D721Med (cell line): ENCODE measurements at regions not wholly inside any gene's neighbourhood (a gene's known extent, or its start where the extent isn't known, plus 50 kb on each side); places are given as distances from the start of the nearest gene placed in this dataset.
"Not testable (repeated sequence)": the region's sequence is repeated elsewhere in the genome, so short reads cannot be mapped to it uniquely, and the experiment has no call there.

ENCODE experiments used
- DNase-seq: peaks from one replicate; pipeline ENCODE4 v3.0.0; 2011; ENCODE audit warnings: low spot score; ENCODE audit not compliant: insufficient read length
- FAIRE-seq: peaks from 2 replicates; lab custom pipeline; 2011; peaks lifted over from hg19 to GRCh38; lab: Jason Lieb, UNC
- CTCF ChIP-seq: IDR thresholded peaks from 2 replicates; pipeline ENCODE4 v1.5.1; 2012; ENCODE audit warnings: mild to moderate bottlenecking, control low read depth; ENCODE audit not compliant: insufficient read depth; ENCODE audit errors: missing control alignments

- no peak for FAIRE-seq
- TF ChIP-seq CTCF: no peak
- no peak for DNase-seq
These were observed 220.4 kb downstream of the CPS1 start for GRCh38 chr2:210776756-210777155.

- DNase-seq (no peak), FAIRE-seq (no peak)
- TF ChIP-seq CTCF: no peak
These were observed 225.8 kb downstream of the CPS1 start for GRCh38 chr2:210782222-210782621.

- not testable (repeated sequence) for FAIRE-seq
These were observed 231.4 kb downstream of the CPS1 start for GRCh38 chr2:210787831-210788230.

GRCh38 chr2:210792000-210792399, 235.6 kb downstream of the CPS1 start:
- DNase-seq (no peak), FAIRE-seq (no peak)
- no peak for TF ChIP-seq CTCF

More at GRCh38 chr2:210787831-210788230, 231.4 kb downstream of the CPS1 start:
- DNase-seq: not testable (repeated sequence)

- no peak for FAIRE-seq
- no peak for DNase-seq
- no peak for TF ChIP-seq CTCF
These were observed 239.1 kb downstream of the CPS1 start for GRCh38 chr2:210795506-210795905.

- FAIRE-seq (peak; percentile 48), DNase-seq (no peak)
- TF ChIP-seq CTCF: no peak
These were observed 241.8 kb downstream of the CPS1 start for GRCh38 chr2:210798180-210798579.

- TF ChIP-seq CTCF: no peak
- FAIRE-seq (no peak), DNase-seq (no peak)
These were observed 258.0 kb downstream of the CPS1 start for GRCh38 chr2:210814251-210815025.
